WTC11 (cell line): ENCODE measurements at regions not wholly inside any gene's neighbourhood (a gene's known extent, or its start where the extent isn't known, plus 50 kb on each side); places are given as distances from the start of the nearest gene placed in this dataset.

Experiments used
- ATF6 ChIP-seq: sonication (generic); formaldehyde crosslinking; IDR thresholded peaks from 2 replicates; pipeline ENCODE4 v1.8.1; 2023; ENCODE audit warnings: mild to moderate bottlenecking, missing genetic modification reagents
- CTCF ChIP-seq: fragments of 200-600 bp; IDR thresholded peaks from 2 replicates; pipeline ENCODE4 v1.8.0; 2022; ENCODE audit warnings: antibody characterized with exemption
- E2F1 ChIP-seq: sonication (generic); formaldehyde crosslinking; IDR thresholded peaks from 2 replicates; pipeline ENCODE4 v1.8.0; 2022; ENCODE audit warnings: mild to moderate bottlenecking, missing genetic modification reagents
- NFYB ChIP-seq: sonication (generic); formaldehyde crosslinking; conservative IDR thresholded peaks from 2 replicates; pipeline ENCODE4 v1.8.0; 2022; ENCODE audit warnings: low read depth, missing genetic modification reagents
- RORB ChIP-seq: fragments of 250-450 bp; sonication (Bioruptor Pico); IDR thresholded peaks from 2 replicates; pipeline ENCODE4 v1.9.0; 2021; ENCODE audit warnings: mild to moderate bottlenecking
- ZNF512 ChIP-seq: sonication (generic); formaldehyde crosslinking; IDR thresholded peaks from 2 replicates; pipeline ENCODE4 v1.8.1; 2022; ENCODE audit warnings: missing genetic modification reagents, borderline replicate concordance
- TF ChIP-seq, protein P1 (sequence below): sonication (generic); formaldehyde crosslinking; IDR thresholded peaks from 2 replicates; pipeline ENCODE4 v1.8.1; 2023; ENCODE audit warnings: mild to moderate bottlenecking, missing genetic modification reagents, moderate library complexity
- TF ChIP-seq, protein P2 (sequence below): sonication (generic); formaldehyde crosslinking; conservative IDR thresholded peaks from 2 replicates; pipeline ENCODE4 v1.8.1; 2023; ENCODE audit warnings: mild to moderate bottlenecking, low read depth, missing genetic modification reagents, moderate library complexity

DNA sequence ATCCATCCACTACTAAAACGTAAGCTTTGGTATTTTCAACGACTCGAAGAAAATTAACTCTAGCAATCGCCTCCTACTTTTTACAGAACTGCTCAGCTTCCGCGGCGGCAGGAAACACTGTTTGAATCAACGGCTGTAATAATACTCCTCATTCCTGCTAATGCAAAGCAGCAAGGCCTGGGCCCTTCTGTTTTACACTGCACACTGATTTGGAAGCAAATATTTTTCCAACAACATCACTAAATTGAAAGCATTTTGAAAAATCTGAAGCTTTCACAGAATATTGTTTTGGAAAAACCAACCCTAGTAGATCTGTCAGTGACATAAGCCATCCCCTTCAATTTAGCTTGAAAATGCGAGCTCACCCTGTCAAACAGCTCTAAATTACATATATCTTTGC, 261.2 kb downstream of the TXNL1 start:
- TF ChIP-seq CTCF: no peak
- TF ChIP-seq ATF6 (CRISPR knock-in tag): no peak
- TF ChIP-seq NFYB: no peak
- TF ChIP-seq, protein P1, sequence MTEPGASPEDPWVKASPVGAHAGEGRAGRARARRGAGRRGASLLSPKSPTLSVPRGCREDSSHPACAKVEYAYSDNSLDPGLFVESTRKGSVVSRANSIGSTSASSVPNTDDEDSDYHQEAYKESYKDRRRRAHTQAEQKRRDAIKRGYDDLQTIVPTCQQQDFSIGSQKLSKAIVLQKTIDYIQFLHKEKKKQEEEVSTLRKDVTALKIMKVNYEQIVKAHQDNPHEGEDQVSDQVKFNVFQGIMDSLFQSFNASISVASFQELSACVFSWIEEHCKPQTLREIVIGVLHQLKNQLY: no peak
- no peak for TF ChIP-seq ZNF512
- TF ChIP-seq, protein P2, sequence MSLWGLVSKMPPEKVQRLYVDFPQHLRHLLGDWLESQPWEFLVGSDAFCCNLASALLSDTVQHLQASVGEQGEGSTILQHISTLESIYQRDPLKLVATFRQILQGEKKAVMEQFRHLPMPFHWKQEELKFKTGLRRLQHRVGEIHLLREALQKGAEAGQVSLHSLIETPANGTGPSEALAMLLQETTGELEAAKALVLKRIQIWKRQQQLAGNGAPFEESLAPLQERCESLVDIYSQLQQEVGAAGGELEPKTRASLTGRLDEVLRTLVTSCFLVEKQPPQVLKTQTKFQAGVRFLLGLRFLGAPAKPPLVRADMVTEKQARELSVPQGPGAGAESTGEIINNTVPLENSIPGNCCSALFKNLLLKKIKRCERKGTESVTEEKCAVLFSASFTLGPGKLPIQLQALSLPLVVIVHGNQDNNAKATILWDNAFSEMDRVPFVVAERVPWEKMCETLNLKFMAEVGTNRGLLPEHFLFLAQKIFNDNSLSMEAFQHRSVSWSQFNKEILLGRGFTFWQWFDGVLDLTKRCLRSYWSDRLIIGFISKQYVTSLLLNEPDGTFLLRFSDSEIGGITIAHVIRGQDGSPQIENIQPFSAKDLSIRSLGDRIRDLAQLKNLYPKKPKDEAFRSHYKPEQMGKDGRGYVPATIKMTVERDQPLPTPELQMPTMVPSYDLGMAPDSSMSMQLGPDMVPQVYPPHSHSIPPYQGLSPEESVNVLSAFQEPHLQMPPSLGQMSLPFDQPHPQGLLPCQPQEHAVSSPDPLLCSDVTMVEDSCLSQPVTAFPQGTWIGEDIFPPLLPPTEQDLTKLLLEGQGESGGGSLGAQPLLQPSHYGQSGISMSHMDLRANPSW (CRISPR knock-in tag): no peak
- TF ChIP-seq E2F1 (CRISPR knock-in tag): no peak
- TF ChIP-seq RORB (CRISPR knock-in tag): no peak
